ENCODE measurements at regions not wholly inside any gene's neighbourhood (a gene's known extent, or its start where the extent isn't known, plus 50 kb on each side); places are given as distances from the start of the nearest gene placed in this dataset.

DNA sequence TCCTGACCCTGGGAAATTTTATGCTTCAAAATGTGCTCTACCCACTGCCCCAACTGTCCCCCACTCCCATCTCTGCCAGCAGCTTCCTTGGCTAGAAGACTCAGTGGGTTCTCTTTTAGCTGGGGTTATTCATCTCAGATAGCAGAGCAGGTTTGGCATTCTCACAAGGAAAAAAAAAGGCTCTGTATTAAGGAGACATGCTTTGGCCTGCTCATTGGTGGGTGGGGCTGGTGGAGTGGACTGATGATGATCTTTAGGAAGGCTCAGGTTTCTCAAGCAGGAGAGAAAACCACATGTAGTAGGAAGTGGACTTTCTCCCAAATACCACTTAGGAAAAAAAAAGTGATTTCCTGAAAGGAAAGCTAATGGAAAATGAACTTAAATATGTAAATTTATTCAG is 279.2 kb upstream of the ZNF462 start:
- TF ChIP-seq CTCF (IDR thresholded peaks at IDR 0.05) (no peak), POLR2A (IDR thresholded peaks at IDR 0.05) (no peak)
